ENCODE measurements at regions not wholly inside any gene's neighbourhood (a gene's known extent, or its start where the extent isn't known, plus 50 kb on each side); places are given as distances from the start of the nearest gene placed in this dataset.

DNA sequence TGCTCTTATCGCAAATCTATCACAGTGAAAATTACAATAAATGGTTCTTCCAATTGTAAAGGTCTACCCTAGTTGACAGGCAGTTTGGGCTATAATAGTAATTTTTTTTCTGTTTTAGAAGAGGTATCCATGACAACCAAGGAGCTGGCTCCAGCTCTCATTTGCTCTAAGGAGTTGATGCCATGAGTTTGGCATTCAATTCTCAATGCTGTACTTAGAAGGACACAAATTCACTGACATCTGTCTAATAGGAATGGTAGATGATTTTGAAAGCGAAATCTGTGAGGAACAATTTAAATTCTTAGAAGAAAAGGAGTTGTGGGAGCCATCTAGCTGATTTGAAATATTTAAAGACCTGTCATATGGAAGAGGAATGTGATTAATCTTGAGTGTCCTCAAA lies 203.6 kb upstream of the DAB2 start:
- TF ChIP-seq, protein P1, sequence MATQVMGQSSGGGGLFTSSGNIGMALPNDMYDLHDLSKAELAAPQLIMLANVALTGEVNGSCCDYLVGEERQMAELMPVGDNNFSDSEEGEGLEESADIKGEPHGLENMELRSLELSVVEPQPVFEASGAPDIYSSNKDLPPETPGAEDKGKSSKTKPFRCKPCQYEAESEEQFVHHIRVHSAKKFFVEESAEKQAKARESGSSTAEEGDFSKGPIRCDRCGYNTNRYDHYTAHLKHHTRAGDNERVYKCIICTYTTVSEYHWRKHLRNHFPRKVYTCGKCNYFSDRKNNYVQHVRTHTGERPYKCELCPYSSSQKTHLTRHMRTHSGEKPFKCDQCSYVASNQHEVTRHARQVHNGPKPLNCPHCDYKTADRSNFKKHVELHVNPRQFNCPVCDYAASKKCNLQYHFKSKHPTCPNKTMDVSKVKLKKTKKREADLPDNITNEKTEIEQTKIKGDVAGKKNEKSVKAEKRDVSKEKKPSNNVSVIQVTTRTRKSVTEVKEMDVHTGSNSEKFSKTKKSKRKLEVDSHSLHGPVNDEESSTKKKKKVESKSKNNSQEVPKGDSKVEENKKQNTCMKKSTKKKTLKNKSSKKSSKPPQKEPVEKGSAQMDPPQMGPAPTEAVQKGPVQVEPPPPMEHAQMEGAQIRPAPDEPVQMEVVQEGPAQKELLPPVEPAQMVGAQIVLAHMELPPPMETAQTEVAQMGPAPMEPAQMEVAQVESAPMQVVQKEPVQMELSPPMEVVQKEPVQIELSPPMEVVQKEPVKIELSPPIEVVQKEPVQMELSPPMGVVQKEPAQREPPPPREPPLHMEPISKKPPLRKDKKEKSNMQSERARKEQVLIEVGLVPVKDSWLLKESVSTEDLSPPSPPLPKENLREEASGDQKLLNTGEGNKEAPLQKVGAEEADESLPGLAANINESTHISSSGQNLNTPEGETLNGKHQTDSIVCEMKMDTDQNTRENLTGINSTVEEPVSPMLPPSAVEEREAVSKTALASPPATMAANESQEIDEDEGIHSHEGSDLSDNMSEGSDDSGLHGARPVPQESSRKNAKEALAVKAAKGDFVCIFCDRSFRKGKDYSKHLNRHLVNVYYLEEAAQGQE (IDR thresholded peaks at IDR 0.05): no peak
- TF ChIP-seq EP300 (IDR thresholded peaks at IDR 0.05): no peak
- no peak for TF ChIP-seq POLR2A (IDR thresholded peaks at IDR 0.05; ENCODE audit: low read length)
- TF ChIP-seq, protein P2, sequence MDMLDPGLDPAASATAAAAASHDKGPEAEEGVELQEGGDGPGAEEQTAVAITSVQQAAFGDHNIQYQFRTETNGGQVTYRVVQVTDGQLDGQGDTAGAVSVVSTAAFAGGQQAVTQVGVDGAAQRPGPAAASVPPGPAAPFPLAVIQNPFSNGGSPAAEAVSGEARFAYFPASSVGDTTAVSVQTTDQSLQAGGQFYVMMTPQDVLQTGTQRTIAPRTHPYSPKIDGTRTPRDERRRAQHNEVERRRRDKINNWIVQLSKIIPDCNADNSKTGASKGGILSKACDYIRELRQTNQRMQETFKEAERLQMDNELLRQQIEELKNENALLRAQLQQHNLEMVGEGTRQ (IDR thresholded peaks at IDR 0.05): no peak
- TF ChIP-seq, protein P3, sequence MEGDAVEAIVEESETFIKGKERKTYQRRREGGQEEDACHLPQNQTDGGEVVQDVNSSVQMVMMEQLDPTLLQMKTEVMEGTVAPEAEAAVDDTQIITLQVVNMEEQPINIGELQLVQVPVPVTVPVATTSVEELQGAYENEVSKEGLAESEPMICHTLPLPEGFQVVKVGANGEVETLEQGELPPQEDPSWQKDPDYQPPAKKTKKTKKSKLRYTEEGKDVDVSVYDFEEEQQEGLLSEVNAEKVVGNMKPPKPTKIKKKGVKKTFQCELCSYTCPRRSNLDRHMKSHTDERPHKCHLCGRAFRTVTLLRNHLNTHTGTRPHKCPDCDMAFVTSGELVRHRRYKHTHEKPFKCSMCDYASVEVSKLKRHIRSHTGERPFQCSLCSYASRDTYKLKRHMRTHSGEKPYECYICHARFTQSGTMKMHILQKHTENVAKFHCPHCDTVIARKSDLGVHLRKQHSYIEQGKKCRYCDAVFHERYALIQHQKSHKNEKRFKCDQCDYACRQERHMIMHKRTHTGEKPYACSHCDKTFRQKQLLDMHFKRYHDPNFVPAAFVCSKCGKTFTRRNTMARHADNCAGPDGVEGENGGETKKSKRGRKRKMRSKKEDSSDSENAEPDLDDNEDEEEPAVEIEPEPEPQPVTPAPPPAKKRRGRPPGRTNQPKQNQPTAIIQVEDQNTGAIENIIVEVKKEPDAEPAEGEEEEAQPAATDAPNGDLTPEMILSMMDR (IDR thresholded peaks at IDR 0.05): no peak
- no peak for TF ChIP-seq SMC3 (IDR thresholded peaks at IDR 0.05)
- no peak for TF ChIP-seq POLR2AphosphoS2 (conservative IDR thresholded peaks at IDR 0.05; ENCODE audit: low read length)
- no peak for TF ChIP-seq GATA3 (IDR thresholded peaks at IDR 0.05; ENCODE audit: borderline replicate concordance)
- TF ChIP-seq JUNB (IDR thresholded peaks at IDR 0.05): no peak
- TF ChIP-seq NR3C1 (IDR thresholded peaks at IDR 0.05): no peak
- no peak for TF ChIP-seq NPAS2 (CRISPR knock-in tag; IDR thresholded peaks at IDR 0.05; ENCODE audit: borderline replicate concordance)
- TF ChIP-seq SREBF2 (IDR thresholded peaks at IDR 0.05): no peak
